GM12878 (cell line): ENCODE measurements at regions not wholly inside any gene's neighbourhood (a gene's known extent, or its start where the extent isn't known, plus 50 kb on each side); places are given as distances from the start of the nearest gene placed in this dataset.

Experiments used
- ATAC-seq: fragments of 200-7000 bp; cut with Tn5 transposase; 3 replicates; pipeline ENCODE4 v1.9.1; 2020; ENCODE audit warnings: mild to moderate bottlenecking, moderate library complexity
- BruUV-seq: library from RNA; stranded (reverse); fragments of 400-500 nt; replicated peaks from 2 replicates; lab custom pipeline; 2021; lab: Mats Ljungman, UMichigan
- CTCF ChIA-PET: fragments of 300-600 bp; sonication (Branson Sonifier 250); formaldehyde crosslinking; extraction: SDS; loops from one replicate; lab custom pipeline; 2021; ENCODE audit warnings: inconsistent platforms; lab: Yijun Ruan, JAX
- POLR2A ChIA-PET: fragments of 350-600 bp; formaldehyde crosslinking; extraction: SDS; loops from one replicate; lab custom pipeline; 2021; ENCODE audit warnings: inconsistent platforms; lab: Charles Lee
- RAD21 ChIA-PET: fragments of 300-600 bp; sonication (Branson Sonifier 250); formaldehyde crosslinking; loops from one replicate; lab custom pipeline; 2023; ENCODE audit warnings: antibody characterized with exemption; ENCODE audit not compliant: unreplicated experiment; lab: Charles Lee
- SMC1A ChIA-PET: fragments of 300-600 bp; sonication (Branson Sonifier 250); formaldehyde crosslinking; loops from one replicate; lab custom pipeline; 2023; ENCODE audit not compliant: unreplicated experiment, uncharacterized antibody; lab: Charles Lee
- DNase-seq: peaks from one replicate; pipeline ENCODE4 v3.0.0-alpha.2; 2011; ENCODE audit warnings: low read depth, low spot score
- FAIRE-seq: peaks from 3 replicates; lab custom pipeline; 2011; peaks lifted over from hg19 to GRCh38; lab: Jason Lieb, UNC
- H2AFZ ChIP-seq: 2 replicates; pipeline ENCODE4 v1.6.0; 2011; ENCODE audit warnings: low read depth, low read length, control low read depth; ENCODE audit not compliant: control insufficient read depth
- H3K27ac ChIP-seq: 2 replicates; pipeline ENCODE4 v1.5.1; 2011; ENCODE audit warnings: control low read depth; ENCODE audit not compliant: control insufficient read depth, insufficient read depth
- H3K27me3 ChIP-seq, 2 experiments: replicated peaks in 1 of 2; 2 replicates each; pipeline versions ENCODE4 v1.6.0 to v1.6.1; 2011; ENCODE audit warnings: low read length in 1 of 2; ENCODE audit not compliant: control insufficient read depth in 2 of 2, insufficient read depth in 2 of 2
- H3K36me3 ChIP-seq, 2 experiments: 2 replicates each; pipeline ENCODE4 v1.5.1; 2011; ENCODE audit warnings: low read length in 1 of 2; ENCODE audit not compliant: control insufficient read depth in 2 of 2, insufficient read depth in 2 of 2
- H3K4me1 ChIP-seq: 2 replicates; pipeline ENCODE4 v1.6.1; 2011; ENCODE audit warnings: mild to moderate bottlenecking, low read length, moderate library complexity, mixed read lengths; ENCODE audit not compliant: control insufficient read depth, insufficient read depth
- H3K4me2 ChIP-seq: 2 replicates; pipeline ENCODE4 v1.6.0; 2011; ENCODE audit warnings: control low read depth; ENCODE audit not compliant: control insufficient read depth, insufficient read depth
- H3K4me3 ChIP-seq: fragments of 200-600 bp; sonication (generic); 2 replicates; pipeline ENCODE4 v1.5.1; 2016
- H3K79me2 ChIP-seq: 2 replicates; pipeline ENCODE4 v1.6.0; 2011; ENCODE audit warnings: low read length; ENCODE audit not compliant: control insufficient read depth, insufficient read depth
- H3K9ac ChIP-seq: 2 replicates; pipeline ENCODE4 v1.8.0; 2011; ENCODE audit warnings: low read length, control low read depth, mixed read lengths; ENCODE audit not compliant: control insufficient read depth, insufficient read depth
- H3K9me3 ChIP-seq: replicated peaks from 3 replicates; pipeline ENCODE4 v1.5.1; 2011; ENCODE audit warnings: mild to moderate bottlenecking, low read length; ENCODE audit not compliant: control insufficient read depth, insufficient read depth
- H4K20me1 ChIP-seq: 2 replicates; pipeline ENCODE4 v1.6.0; 2011; ENCODE audit not compliant: control insufficient read depth, insufficient read depth
- CHD2 ChIP-seq: IDR thresholded peaks from 2 replicates; pipeline ENCODE4 v1.6.1; 2011; ENCODE audit warnings: low read depth, low read length, improper control_type of control experiment, borderline replicate concordance
- CREB1 ChIP-seq: IDR thresholded peaks from 2 replicates; pipeline ENCODE4 v1.6.1; 2012; ENCODE audit warnings: low read depth, mild to moderate bottlenecking, inconsistent platforms
- HCFC1 ChIP-seq: fragments of 150-350 bp; IDR thresholded peaks from 2 replicates; pipeline ENCODE4 v1.6.1; 2014; ENCODE audit warnings: low read length
- IKZF2 ChIP-seq, 2 experiments: fragments of 450-650 bp; IDR thresholded peaks; 2 replicates each; pipeline ENCODE4 v1.6.1; 2017; ENCODE audit warnings: mild to moderate bottlenecking in 2 of 2, moderate library complexity in 2 of 2
- MTA2 ChIP-seq: fragments of 450-650 bp; IDR thresholded peaks from 2 replicates; pipeline ENCODE4 v1.6.1; 2016; ENCODE audit warnings: low read depth, mild to moderate bottlenecking, moderate library complexity
- NFYA ChIP-seq: IDR thresholded peaks from 2 replicates; pipeline ENCODE4 v1.6.1; 2011; ENCODE audit warnings: low read depth, mild to moderate bottlenecking, low read length, improper control_type of control experiment, borderline replicate concordance
- SMAD1 ChIP-seq: fragments of 450-650 bp; IDR thresholded peaks from 2 replicates; pipeline ENCODE4 v1.6.1; 2018; ENCODE audit warnings: mild to moderate bottlenecking, low read depth; ENCODE audit not compliant: partially characterized antibody
- SPI1 ChIP-seq: IDR thresholded peaks from 2 replicates; pipeline ENCODE4 v1.6.1; 2011; ENCODE audit warnings: low read depth, mild to moderate bottlenecking, low read length, moderate library complexity, borderline replicate concordance; ENCODE audit not compliant: insufficient read depth
- STAT3 ChIP-seq: IDR thresholded peaks from 2 replicates; pipeline ENCODE4 v1.6.1; 2011; ENCODE audit warnings: low read depth, low read length, improper control_type of control experiment
- SUPT20H ChIP-seq: IDR thresholded peaks from 2 replicates; pipeline ENCODE4 v1.6.1; 2011; ENCODE audit warnings: low read depth, mild to moderate bottlenecking, low read length, moderate library complexity, borderline replicate concordance; ENCODE audit not compliant: control insufficient read depth
- TCF7 ChIP-seq: IDR thresholded peaks from 2 replicates; pipeline ENCODE4 v1.6.1; 2014; ENCODE audit warnings: antibody characterized with exemption, borderline replicate concordance
- WRNIP1 ChIP-seq: IDR thresholded peaks from 2 replicates; pipeline ENCODE4 v1.6.1; 2011; ENCODE audit warnings: low read depth, low read length, improper control_type of control experiment, borderline replicate concordance
- in situ Hi-C: fragments of 300-500 bp; cut with MboI; formaldehyde crosslinking; loops from 9 replicates; pipeline ENCODE4 v1.14.3; 2018; ENCODE audit warnings: mixed read lengths
- intact Hi-C: fragments of 100-400 bp; cut with micrococcal nuclease; formaldehyde crosslinking; loops from one replicate; pipeline ENCODE4 v1.14.2; 2022; ENCODE audit not compliant: unreplicated experiment
- TF ChIP-seq, protein P1 (sequence below): fragments of 450-650 bp; formaldehyde crosslinking; IDR thresholded peaks from 2 replicates; pipeline ENCODE4 v1.4.0; 2020; ENCODE audit warnings: mild to moderate bottlenecking, moderate library complexity
- TF ChIP-seq, protein P2 (sequence below): fragments of 450-650 bp; IDR thresholded peaks from 2 replicates; pipeline ENCODE4 v1.6.1; 2018; ENCODE audit warnings: borderline replicate concordance, mild to moderate bottlenecking; ENCODE audit not compliant: partially characterized antibody
- TF ChIP-seq, protein P3 (sequence below): fragments of 450-650 bp; IDR thresholded peaks from 2 replicates; pipeline ENCODE4 v1.6.1; 2017; ENCODE audit warnings: mild to moderate bottlenecking

DNA sequence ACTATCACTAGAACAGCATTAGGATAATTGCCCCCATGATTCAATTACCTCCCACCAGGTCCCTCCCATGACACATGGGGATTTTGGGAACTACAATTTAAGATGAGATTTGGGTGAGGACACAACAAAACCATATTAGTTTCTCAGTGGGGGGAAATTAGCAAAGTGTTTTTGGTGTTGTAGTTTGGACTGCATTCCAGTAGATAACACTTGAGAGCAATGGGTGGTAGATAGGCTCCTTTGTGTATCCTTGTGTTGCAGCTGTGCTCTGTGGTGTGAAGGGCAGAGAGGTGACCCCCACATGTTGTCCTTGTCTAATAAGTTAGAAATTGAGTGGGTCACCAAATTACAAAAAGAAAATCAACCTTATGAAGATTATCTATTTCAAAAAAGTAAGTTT is 223.8 kb downstream of the SATB1 start (continued):
- TF ChIP-seq, protein P1, sequence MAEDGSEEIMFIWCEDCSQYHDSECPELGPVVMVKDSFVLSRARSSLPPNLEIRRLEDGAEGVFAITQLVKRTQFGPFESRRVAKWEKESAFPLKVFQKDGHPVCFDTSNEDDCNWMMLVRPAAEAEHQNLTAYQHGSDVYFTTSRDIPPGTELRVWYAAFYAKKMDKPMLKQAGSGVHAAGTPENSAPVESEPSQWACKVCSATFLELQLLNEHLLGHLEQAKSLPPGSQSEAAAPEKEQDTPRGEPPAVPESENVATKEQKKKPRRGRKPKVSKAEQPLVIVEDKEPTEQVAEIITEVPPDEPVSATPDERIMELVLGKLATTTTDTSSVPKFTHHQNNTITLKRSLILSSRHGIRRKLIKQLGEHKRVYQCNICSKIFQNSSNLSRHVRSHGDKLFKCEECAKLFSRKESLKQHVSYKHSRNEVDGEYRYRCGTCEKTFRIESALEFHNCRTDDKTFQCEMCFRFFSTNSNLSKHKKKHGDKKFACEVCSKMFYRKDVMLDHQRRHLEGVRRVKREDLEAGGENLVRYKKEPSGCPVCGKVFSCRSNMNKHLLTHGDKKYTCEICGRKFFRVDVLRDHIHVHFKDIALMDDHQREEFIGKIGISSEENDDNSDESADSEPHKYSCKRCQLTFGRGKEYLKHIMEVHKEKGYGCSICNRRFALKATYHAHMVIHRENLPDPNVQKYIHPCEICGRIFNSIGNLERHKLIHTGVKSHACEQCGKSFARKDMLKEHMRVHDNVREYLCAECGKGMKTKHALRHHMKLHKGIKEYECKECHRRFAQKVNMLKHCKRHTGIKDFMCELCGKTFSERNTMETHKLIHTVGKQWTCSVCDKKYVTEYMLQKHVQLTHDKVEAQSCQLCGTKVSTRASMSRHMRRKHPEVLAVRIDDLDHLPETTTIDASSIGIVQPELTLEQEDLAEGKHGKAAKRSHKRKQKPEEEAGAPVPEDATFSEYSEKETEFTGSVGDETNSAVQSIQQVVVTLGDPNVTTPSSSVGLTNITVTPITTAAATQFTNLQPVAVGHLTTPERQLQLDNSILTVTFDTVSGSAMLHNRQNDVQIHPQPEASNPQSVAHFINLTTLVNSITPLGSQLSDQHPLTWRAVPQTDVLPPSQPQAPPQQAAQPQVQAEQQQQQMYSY (CRISPR knock-in tag), result no peak
- no peak for TF ChIP-seq SMAD1
- no peak for TF ChIP-seq MTA2
- TF ChIP-seq, protein P2, sequence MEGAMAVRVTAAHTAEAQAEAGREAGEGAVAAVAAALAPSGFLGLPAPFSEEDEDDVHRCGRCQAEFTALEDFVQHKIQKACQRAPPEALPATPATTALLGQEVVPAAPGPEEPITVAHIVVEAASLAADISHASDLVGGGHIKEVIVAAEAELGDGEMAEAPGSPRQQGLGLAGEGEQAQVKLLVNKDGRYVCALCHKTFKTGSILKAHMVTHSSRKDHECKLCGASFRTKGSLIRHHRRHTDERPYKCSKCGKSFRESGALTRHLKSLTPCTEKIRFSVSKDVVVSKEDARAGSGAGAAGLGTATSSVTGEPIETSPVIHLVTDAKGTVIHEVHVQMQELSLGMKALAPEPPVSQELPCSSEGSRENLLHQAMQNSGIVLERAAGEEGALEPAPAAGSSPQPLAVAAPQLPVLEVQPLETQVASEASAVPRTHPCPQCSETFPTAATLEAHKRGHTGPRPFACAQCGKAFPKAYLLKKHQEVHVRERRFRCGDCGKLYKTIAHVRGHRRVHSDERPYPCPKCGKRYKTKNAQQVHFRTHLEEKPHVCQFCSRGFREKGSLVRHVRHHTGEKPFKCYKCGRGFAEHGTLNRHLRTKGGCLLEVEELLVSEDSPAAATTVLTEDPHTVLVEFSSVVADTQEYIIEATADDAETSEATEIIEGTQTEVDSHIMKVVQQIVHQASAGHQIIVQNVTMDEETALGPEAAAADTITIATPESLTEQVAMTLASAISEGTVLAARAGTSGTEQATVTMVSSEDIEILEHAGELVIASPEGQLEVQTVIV, result no peak
- TF ChIP-seq SUPT20H, result no peak
- no peak for TF ChIP-seq NFYA
- no peak for TF ChIP-seq WRNIP1

DNA sequence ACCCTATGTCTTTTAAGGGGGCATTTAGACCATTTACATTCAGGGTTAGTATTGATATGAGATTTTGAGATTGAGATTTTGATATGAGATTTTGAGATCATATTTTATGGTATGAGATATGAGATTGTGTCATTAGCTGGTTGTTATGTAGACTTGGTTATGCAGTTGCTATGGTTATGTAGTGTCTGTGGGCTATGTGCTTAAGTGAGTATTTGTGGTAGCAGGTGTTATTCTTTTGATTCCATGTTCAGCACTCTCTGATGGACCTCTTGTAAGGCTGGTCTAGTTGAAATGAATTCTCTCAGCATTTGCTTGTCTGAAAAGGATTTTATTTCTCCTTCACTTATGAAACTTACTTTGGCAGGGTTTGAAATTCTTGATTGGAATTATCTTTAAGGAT is 225.4 kb downstream of the SATB1 start:
- no peak for FAIRE-seq
- CTCF ChIA-PET, result no interaction called here
- no peak for TF ChIP-seq CREB1
- TF ChIP-seq SPI1, result no peak
- TF ChIP-seq HCFC1, result no peak
- TF ChIP-seq STAT3, result no peak
- no peak for TF ChIP-seq CHD2
- TF ChIP-seq SMAD1, result no peak
- TF ChIP-seq IKZF2 (IDR thresholded peaks at IDR 0.05), result no peak
- no peak for TF ChIP-seq TCF7
- TF ChIP-seq, protein P3, sequence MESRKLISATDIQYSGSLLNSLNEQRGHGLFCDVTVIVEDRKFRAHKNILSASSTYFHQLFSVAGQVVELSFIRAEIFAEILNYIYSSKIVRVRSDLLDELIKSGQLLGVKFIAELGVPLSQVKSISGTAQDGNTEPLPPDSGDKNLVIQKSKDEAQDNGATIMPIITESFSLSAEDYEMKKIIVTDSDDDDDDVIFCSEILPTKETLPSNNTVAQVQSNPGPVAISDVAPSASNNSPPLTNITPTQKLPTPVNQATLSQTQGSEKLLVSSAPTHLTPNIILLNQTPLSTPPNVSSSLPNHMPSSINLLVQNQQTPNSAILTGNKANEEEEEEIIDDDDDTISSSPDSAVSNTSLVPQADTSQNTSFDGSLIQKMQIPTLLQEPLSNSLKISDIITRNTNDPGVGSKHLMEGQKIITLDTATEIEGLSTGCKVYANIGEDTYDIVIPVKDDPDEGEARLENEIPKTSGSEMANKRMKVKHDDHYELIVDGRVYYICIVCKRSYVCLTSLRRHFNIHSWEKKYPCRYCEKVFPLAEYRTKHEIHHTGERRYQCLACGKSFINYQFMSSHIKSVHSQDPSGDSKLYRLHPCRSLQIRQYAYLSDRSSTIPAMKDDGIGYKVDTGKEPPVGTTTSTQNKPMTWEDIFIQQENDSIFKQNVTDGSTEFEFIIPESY, result no peak
- POLR2A ChIA-PET, result no interaction called here
- H4K20me1 ChIP-seq, result no peaks in the 10 kb centered on the region
- H3K4me3 ChIP-seq, result no peak overlapping the region
- H3K4me2 ChIP-seq, result no peak overlapping the region
- intact Hi-C loops, result no loop called here
- no peak overlapping the region for H3K27ac ChIP-seq
- no TSS peak for BruUV-seq
- H3K36me3 ChIP-seq, result no peaks in the 10 kb centered on the region
- no peak overlapping the region for H3K9ac ChIP-seq
- in situ Hi-C loops, result no loop called here
- RAD21 ChIA-PET, result no interaction called here
- H3K9me3 ChIP-seq, result no peaks in the 10 kb centered on the region
- no peak for ATAC-seq
- no peaks in the 10 kb centered on the region for H3K79me2 ChIP-seq
- no peak overlapping the region for H2AFZ ChIP-seq
- SMC1A ChIA-PET, result interaction anchor here (1.3 kb wide), 1 partner anchor 10 kb away, joined by 3 read pairs; no protein-coding TSS in a partner anchor
- H3K27me3 ChIP-seq, result no peaks in the 10 kb centered on the region
- no peaks in the 10 kb centered on the region for H3K4me1 ChIP-seq
- DNase-seq, result no peak
